Mesothelial cell of epicardium (in vitro differentiated cells): ENCODE measurements at regions not wholly inside any gene's neighbourhood (a gene's known extent, or its start where the extent isn't known, plus 50 kb on each side); places are given as distances from the start of the nearest gene placed in this dataset.
"Not testable (repeated sequence)": the region's sequence is repeated elsewhere in the genome, so short reads cannot be mapped to it uniquely, and the experiment has no call there.

Experiments used
- DNase-seq, 2 experiments: peaks; one replicate each; pipeline ENCODE4 v3.0.0; 2021; ENCODE audit warnings: low spot score in 2 of 2; ENCODE audit not compliant: unreplicated experiment in 2 of 2
- H3K27ac Mint-ChIP-seq: 2 replicates; pipeline ENCODE4 v1.8.0; 2021; ENCODE audit warnings: mixed read lengths
- H3K27me3 Mint-ChIP-seq: 2 replicates; pipeline ENCODE4 v1.8.0; 2021; ENCODE audit warnings: low read depth, mixed read lengths
- H3K36me3 Mint-ChIP-seq: 2 replicates; pipeline ENCODE4 v1.8.0; 2021; ENCODE audit warnings: mixed read lengths
- H3K4me1 Mint-ChIP-seq: 2 replicates; pipeline ENCODE4 v1.8.0; 2021; ENCODE audit warnings: mixed read lengths
- H3K4me3 Mint-ChIP-seq: 2 replicates; pipeline ENCODE4 v1.8.0; 2021; ENCODE audit warnings: mild to moderate bottlenecking, moderate library complexity, mixed read lengths
- H3K9me3 Mint-ChIP-seq: 2 replicates; pipeline ENCODE4 v1.8.0; 2021; ENCODE audit warnings: mixed read lengths
- TF ChIP-seq, protein P1 (sequence below): fragments of 200-600 bp; sonication (generic); IDR thresholded peaks from one replicate; pipeline ENCODE4 v1.5.0; 2021; ENCODE audit warnings: antibody characterized with exemption; ENCODE audit not compliant: unreplicated experiment

DNA sequence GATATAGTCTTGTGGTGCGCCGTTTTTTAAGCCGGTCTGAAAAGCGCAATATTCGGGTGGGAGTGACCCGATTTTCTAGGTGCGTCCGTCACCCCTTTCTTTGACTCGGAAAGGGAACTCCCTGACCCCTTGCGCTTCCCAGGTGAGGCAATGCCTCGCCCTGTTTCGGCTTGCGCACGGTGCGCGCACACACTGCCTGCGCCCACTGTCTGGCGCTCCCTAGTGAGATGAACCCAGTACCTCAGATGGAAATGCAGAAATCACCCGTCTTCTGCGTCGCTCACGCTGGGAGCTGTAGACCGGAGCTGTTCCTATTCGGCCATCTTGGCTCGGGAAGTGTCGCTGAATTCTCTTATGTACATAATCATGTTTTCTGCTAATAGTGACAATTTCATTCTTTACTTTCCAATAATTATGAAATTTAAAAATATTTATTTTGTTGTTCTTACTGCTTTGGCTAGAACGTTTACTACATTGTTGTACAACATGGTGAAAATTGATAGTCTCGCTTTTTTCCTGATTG, 61.2 kb upstream of the MINDY3 start:
- not testable (repeated sequence) for H3K36me3 Mint-ChIP-seq, DNase-seq, H3K27ac Mint-ChIP-seq, H3K4me1 Mint-ChIP-seq, H3K27me3 Mint-ChIP-seq, H3K4me3 Mint-ChIP-seq
- H3K9me3 Mint-ChIP-seq = peaks cover 25% of the 10 kb centered on the region

DNA sequence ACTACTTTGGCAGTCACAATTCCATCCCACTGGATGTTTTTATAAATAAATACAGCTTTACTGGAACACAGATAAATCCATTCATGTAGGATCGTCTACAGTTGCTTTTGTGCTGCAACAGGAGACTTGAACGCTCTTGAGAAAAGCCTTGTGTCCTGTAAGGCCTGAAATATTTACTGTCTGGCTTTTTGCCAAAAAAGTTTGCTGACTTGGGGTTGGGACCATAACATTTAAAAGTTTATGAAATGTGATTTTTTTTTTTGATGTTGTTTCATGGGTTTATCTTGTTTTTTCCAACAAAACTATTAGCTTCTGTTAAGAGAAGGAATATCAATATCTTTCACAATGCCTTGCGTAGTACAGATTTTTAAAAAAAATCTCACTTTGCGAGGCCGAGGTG, 71.1 kb upstream of the MINDY3 start:
- no peak for DNase-seq
- Mint-ChIP-seq H3K27me3 (peaks cover 15% of the 10 kb centered on the region), H3K9me3 (peaks cover 19% of the 10 kb centered on the region), H3K27ac (no peak overlapping the region), H3K36me3 (no peaks in the 10 kb centered on the region), H3K4me3 (no peak overlapping the region), H3K4me1 (peaks cover 3% of the 10 kb centered on the region)
- TF ChIP-seq, protein P1, sequence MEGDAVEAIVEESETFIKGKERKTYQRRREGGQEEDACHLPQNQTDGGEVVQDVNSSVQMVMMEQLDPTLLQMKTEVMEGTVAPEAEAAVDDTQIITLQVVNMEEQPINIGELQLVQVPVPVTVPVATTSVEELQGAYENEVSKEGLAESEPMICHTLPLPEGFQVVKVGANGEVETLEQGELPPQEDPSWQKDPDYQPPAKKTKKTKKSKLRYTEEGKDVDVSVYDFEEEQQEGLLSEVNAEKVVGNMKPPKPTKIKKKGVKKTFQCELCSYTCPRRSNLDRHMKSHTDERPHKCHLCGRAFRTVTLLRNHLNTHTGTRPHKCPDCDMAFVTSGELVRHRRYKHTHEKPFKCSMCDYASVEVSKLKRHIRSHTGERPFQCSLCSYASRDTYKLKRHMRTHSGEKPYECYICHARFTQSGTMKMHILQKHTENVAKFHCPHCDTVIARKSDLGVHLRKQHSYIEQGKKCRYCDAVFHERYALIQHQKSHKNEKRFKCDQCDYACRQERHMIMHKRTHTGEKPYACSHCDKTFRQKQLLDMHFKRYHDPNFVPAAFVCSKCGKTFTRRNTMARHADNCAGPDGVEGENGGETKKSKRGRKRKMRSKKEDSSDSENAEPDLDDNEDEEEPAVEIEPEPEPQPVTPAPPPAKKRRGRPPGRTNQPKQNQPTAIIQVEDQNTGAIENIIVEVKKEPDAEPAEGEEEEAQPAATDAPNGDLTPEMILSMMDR = no peak

DNA sequence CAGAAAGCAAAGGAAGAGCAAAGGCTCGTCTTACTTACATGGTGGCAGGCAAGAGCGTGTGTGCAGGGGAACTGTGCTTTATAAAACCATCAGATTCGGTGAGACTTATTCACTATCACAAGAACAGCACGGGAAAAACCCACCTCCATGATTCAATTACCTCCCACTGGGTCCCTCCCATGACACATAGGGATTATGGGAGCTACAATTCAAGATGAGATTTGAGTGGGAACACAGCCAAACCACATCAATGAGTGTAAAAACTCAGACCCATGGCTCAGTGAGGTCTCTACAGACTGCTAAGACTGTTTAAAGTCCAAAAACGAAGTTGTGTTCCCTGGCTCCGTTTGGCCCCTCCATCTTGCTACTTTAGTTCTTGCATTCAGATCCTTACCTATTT, 79.2 kb upstream of the MINDY3 start:
- not testable (repeated sequence) for H3K36me3 Mint-ChIP-seq, DNase-seq, H3K27ac Mint-ChIP-seq, H3K9me3 Mint-ChIP-seq, H3K4me1 Mint-ChIP-seq, H3K4me3 Mint-ChIP-seq
- peaks cover 34% of the 10 kb centered on the region for H3K27me3 Mint-ChIP-seq

DNA sequence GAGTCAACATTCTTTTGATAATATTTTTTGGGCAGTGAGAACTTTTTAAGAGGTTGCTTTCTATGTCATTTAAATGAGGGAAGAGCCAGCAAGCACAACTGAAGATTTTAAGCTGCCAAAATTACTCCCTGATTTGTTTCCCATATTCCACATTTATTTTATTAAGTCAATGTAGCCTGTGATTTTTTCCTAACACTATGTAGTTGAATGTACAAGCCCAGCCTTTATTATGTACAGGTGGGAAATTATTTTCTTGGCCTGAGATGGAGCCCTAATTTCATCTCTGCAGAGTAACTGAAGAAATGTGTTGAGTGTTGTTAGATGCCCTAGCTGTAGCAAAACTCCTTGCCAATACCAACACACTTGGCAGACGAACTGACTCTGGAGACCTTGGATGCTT, 83.1 kb upstream of the MINDY3 start:
- Mint-ChIP-seq H3K4me1 (peaks cover 2% of the 10 kb centered on the region), H3K27ac (no peak overlapping the region), H3K36me3 (no peaks in the 10 kb centered on the region), H3K9me3 (peaks cover 25% of the 10 kb centered on the region), H3K27me3 (peaks cover 17% of the 10 kb centered on the region), H3K4me3 (no peak overlapping the region)
- TF ChIP-seq, protein P1 = no peak
- DNase-seq = no peak

DNA sequence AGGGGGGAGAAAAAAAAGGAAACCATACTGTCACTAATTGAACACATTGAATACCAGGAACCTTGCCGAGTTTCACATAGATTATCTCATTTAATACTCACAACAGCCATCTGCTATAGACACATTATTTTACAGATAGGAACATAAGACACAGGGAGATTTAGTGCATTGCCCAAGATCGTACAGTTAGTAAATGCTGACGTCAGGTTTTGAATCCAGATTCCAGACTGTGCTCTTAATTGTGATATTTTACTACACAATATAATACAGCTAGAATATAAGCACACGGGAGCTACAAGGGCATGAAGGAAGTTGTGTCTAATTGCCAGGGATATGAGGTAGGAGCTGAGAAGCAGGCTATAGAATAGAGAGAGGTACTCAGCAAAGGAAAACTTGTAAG, 93.9 kb upstream of the MINDY3 start:
- no peaks in the 10 kb centered on the region for H3K4me1 Mint-ChIP-seq
- H3K36me3 Mint-ChIP-seq = no peaks in the 10 kb centered on the region

DNA sequence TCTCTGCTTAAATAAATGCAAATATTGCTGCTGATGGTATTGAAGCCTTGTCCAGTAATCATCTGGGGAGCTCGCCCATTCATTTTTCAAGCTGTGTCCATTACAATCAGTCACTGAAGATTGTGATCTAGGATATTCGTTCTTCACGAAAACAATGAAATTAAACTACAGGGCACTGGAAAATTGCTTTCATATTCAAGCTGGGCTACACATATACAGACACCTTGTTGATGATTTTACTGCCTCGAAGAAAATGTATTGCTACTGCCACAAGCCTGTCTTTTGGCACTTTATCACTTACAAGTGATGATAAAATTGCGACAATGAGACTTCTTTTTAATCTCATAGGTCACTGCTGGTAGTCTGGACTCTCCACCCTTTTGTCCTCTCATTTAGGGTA, 100.0 kb upstream of the MINDY3 start:
- Mint-ChIP-seq H3K27ac (no peak overlapping the region), H3K9me3 (peaks cover 4% of the 10 kb centered on the region), H3K27me3 (peaks cover 28% of the 10 kb centered on the region), H3K36me3 (no peaks in the 10 kb centered on the region), H3K4me3 (no peak overlapping the region), H3K4me1 (no peaks in the 10 kb centered on the region)
- TF ChIP-seq, protein P1 = no peak
- DNase-seq = no peak

More for the DNA sequence above, 93.9 kb upstream of the MINDY3 start:
- TF ChIP-seq, protein P1 = no peak
- Mint-ChIP-seq H3K27ac (no peak overlapping the region), H3K27me3 (peaks cover 47% of the 10 kb centered on the region), H3K4me3 (no peak overlapping the region), H3K9me3 (peaks cover 3% of the 10 kb centered on the region)
- no peak for DNase-seq

DNA sequence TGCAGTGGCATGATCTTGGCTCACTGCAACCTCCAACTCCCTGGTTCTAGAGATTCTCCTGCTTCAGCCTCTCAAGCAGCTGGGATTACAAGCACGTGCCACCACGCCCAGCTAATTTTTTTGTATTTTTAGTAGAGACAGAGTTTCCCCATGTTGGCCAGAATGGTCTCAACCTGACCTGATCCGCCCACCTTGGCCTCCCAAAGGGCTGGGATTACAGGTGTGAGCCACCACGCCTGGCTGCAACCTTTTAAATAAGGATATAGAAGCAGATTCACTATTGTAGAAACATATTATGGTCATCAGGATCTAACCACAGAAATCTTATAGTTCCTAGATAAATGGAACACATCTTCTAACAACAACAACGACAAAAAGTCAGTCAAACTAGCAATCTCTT, 112.4 kb upstream of the MINDY3 start:
- H3K27ac Mint-ChIP-seq = not testable (repeated sequence)

More for the DNA sequence above, 112.4 kb upstream of the MINDY3 start:
- not testable (repeated sequence) for H3K9me3 Mint-ChIP-seq, DNase-seq, H3K4me3 Mint-ChIP-seq, H3K4me1 Mint-ChIP-seq, H3K36me3 Mint-ChIP-seq
- peaks cover 14% of the 10 kb centered on the region for H3K27me3 Mint-ChIP-seq
